ENCODE measurements at regions not wholly inside any gene's neighbourhood (a gene's known extent, or its start where the extent isn't known, plus 50 kb on each side); places are given as distances from the start of the nearest gene placed in this dataset.

GRCh38 chr1:94675373-94675772, 133.8 kb upstream of the F3 start:
- Histone ChIP-seq H3K27me3 (ENCODE audit: control insufficient read depth in 3 of 3, insufficient read depth in 3 of 3, low read depth in 1 of 3, low read length in 3 of 3) (no peaks in the 10 kb centered on the region), H3K23ac (ENCODE audit: low read depth, low read length, poor library complexity) (no peak overlapping the region), H2BK5ac (ENCODE audit: low read length) (no peak overlapping the region), H2AK5ac (ENCODE audit: low read depth, low read length) (no peak overlapping the region), H3K18ac (ENCODE audit: low read length) (no peak overlapping the region), H3K4me3 (ENCODE audit: low read length in 2 of 2) (no peak overlapping the region), H2BK12ac (ENCODE audit: low read length) (no peak overlapping the region), H2AFZ (ENCODE audit: low read length) (no peak overlapping the region), H4K91ac (ENCODE audit: low read depth, low read length, poor library complexity) (no peak overlapping the region), H3K4me2 (ENCODE audit: insufficient read depth, low read length, poor library complexity, severe bottlenecking) (no peak overlapping the region), H2BK15ac (ENCODE audit: low read length) (no peak overlapping the region), H3K4ac (ENCODE audit: low read length) (no peak overlapping the region), H3K36me3 (replicated peaks in 1 of 2; ENCODE audit: control insufficient read depth in 2 of 2, insufficient read depth in 2 of 2, low read length in 2 of 2) (no peaks in the 10 kb centered on the region), H3K14ac (ENCODE audit: low read length) (no peak overlapping the region), H2BK120ac (ENCODE audit: low read depth, low read length) (no peak overlapping the region), H4K8ac (ENCODE audit: low read depth, low read length) (no peak overlapping the region), H3K27ac (replicated peaks; ENCODE audit: low read length) (no peak overlapping the region), H3K9ac (ENCODE audit: low read depth, low read length, poor library complexity) (no peak overlapping the region), H3K4me1 (ENCODE audit: control insufficient read depth in 2 of 2, insufficient read depth in 1 of 2, low read depth in 1 of 2, low read length in 2 of 2) (peaks cover 2 to 5% of the 10 kb centered on the region in 2 donors), H3K79me1 (ENCODE audit: low read depth, low read length) (no peaks in the 10 kb centered on the region), H3K9me3 (replicated peaks in 1 of 2; ENCODE audit: control insufficient read depth in 2 of 2, insufficient read depth in 1 of 2, low read depth in 1 of 2, low read length in 2 of 2) (peaks cover 0 to 4% of the 10 kb centered on the region in 2 donors)
- WGBS, 2 donors (ENCODE audit: extremely low coverage in 2 of 2, insufficient read length in 2 of 2, insufficient replicate concordance in 1 of 2), result no CpG with 5 or more reads among the region's 4 CpGs
- no peak for DNase-seq (ENCODE audit: low spot score)

- Histone ChIP-seq H3K9me3 (replicated peaks in 1 of 2; ENCODE audit: control insufficient read depth in 2 of 2, insufficient read depth in 1 of 2, low read depth in 1 of 2, low read length in 2 of 2) (peaks cover 0 to 4% of the 10 kb centered on the region in 2 donors), H3K27ac (replicated peaks; ENCODE audit: low read length) (no peak overlapping the region), H3K27me3 (ENCODE audit: control insufficient read depth in 3 of 3, insufficient read depth in 3 of 3, low read depth in 1 of 3, low read length in 3 of 3) (no peaks in the 10 kb centered on the region), H3K4ac (ENCODE audit: low read length) (no peak overlapping the region), H3K23ac (ENCODE audit: low read depth, low read length, poor library complexity) (no peak overlapping the region), H3K79me1 (ENCODE audit: low read depth, low read length) (no peaks in the 10 kb centered on the region), H3K4me2 (ENCODE audit: insufficient read depth, low read length, poor library complexity, severe bottlenecking) (no peak overlapping the region), H2AK5ac (ENCODE audit: low read depth, low read length) (no peak overlapping the region), H3K4me3 (ENCODE audit: low read length in 2 of 2) (no peak overlapping the region), H3K4me1 (ENCODE audit: control insufficient read depth in 2 of 2, insufficient read depth in 1 of 2, low read depth in 1 of 2, low read length in 2 of 2) (peaks cover 2 to 5% of the 10 kb centered on the region in 2 donors), H3K18ac (ENCODE audit: low read length) (no peak overlapping the region), H2BK5ac (ENCODE audit: low read length) (no peak overlapping the region), H2BK12ac (ENCODE audit: low read length) (no peak overlapping the region), H2BK120ac (ENCODE audit: low read depth, low read length) (no peak overlapping the region), H3K9ac (ENCODE audit: low read depth, low read length, poor library complexity) (no peak overlapping the region), H4K8ac (ENCODE audit: low read depth, low read length) (no peak overlapping the region), H3K36me3 (replicated peaks in 1 of 2; ENCODE audit: control insufficient read depth in 2 of 2, insufficient read depth in 2 of 2, low read length in 2 of 2) (no peaks in the 10 kb centered on the region), H2AFZ (ENCODE audit: low read length) (no peak overlapping the region), H3K14ac (ENCODE audit: low read length) (no peak overlapping the region), H4K91ac (ENCODE audit: low read depth, low read length, poor library complexity) (no peak overlapping the region), H2BK15ac (ENCODE audit: low read length) (no peak overlapping the region)
- no CpG with 5 or more reads among the region's 1 CpG for WGBS, 2 donors (ENCODE audit: extremely low coverage in 2 of 2, insufficient read length in 2 of 2, insufficient replicate concordance in 1 of 2)
- no peak for DNase-seq (ENCODE audit: low spot score)
These were observed 133.3 kb upstream of the F3 start for GRCh38 chr1:94674876-94675275.

- Histone ChIP-seq H3K4me2 (ENCODE audit: insufficient read depth, low read length, poor library complexity, severe bottlenecking) (no peak overlapping the region), H3K4ac (ENCODE audit: low read length) (no peak overlapping the region), H3K9me3 (replicated peaks in 1 of 2; ENCODE audit: control insufficient read depth in 2 of 2, insufficient read depth in 1 of 2, low read depth in 1 of 2, low read length in 2 of 2) (peaks cover 0 to 3% of the 10 kb centered on the region in 2 donors), H2BK15ac (ENCODE audit: low read length) (no peak overlapping the region), H3K4me1 (ENCODE audit: control insufficient read depth in 2 of 2, insufficient read depth in 1 of 2, low read depth in 1 of 2, low read length in 2 of 2) (peaks cover 2 to 5% of the 10 kb centered on the region in 2 donors), H3K27me3 (ENCODE audit: control insufficient read depth in 3 of 3, insufficient read depth in 3 of 3, low read depth in 1 of 3, low read length in 3 of 3) (no peaks in the 10 kb centered on the region), H2AFZ (ENCODE audit: low read length) (no peak overlapping the region), H3K18ac (ENCODE audit: low read length) (no peak overlapping the region), H2BK12ac (ENCODE audit: low read length) (no peak overlapping the region), H3K79me1 (ENCODE audit: low read depth, low read length) (no peaks in the 10 kb centered on the region), H3K23ac (ENCODE audit: low read depth, low read length, poor library complexity) (no peak overlapping the region), H2AK5ac (ENCODE audit: low read depth, low read length) (no peak overlapping the region), H3K4me3 (ENCODE audit: low read length in 2 of 2) (no peak overlapping the region), H3K9ac (ENCODE audit: low read depth, low read length, poor library complexity) (no peak overlapping the region), H3K36me3 (replicated peaks in 1 of 2; ENCODE audit: control insufficient read depth in 2 of 2, insufficient read depth in 2 of 2, low read length in 2 of 2) (no peaks in the 10 kb centered on the region), H3K14ac (ENCODE audit: low read length) (no peak overlapping the region), H4K8ac (ENCODE audit: low read depth, low read length) (no peak overlapping the region), H2BK120ac (ENCODE audit: low read depth, low read length) (no peak overlapping the region), H3K27ac (replicated peaks; ENCODE audit: low read length) (no peak overlapping the region), H4K91ac (ENCODE audit: low read depth, low read length, poor library complexity) (no peak overlapping the region), H2BK5ac (ENCODE audit: low read length) (no peak overlapping the region)
- WGBS, 2 donors (ENCODE audit: extremely low coverage in 2 of 2, insufficient read length in 2 of 2, insufficient replicate concordance in 1 of 2), result no CpG with 5 or more reads among the region's 6 CpGs
- no peak for DNase-seq (ENCODE audit: low spot score)
These were observed 131.4 kb upstream of the F3 start for GRCh38 chr1:94672934-94673333.

GRCh38 chr1:94672001-94672400, 130.4 kb upstream of the F3 start:
- no peak overlapping the region for H3K27ac ChIP-seq (replicated peaks; ENCODE audit: low read length)
- H2BK12ac ChIP-seq (ENCODE audit: low read length), result no peak overlapping the region
- H3K18ac ChIP-seq (ENCODE audit: low read length), result no peak overlapping the region
- H3K4me1 ChIP-seq (ENCODE audit: control insufficient read depth in 2 of 2, insufficient read depth in 1 of 2, low read depth in 1 of 2, low read length in 2 of 2), result peaks cover 2 to 3% of the 10 kb centered on the region in 2 donors
- no peak overlapping the region for H3K4ac ChIP-seq (ENCODE audit: low read length)
- H3K4me2 ChIP-seq (ENCODE audit: insufficient read depth, low read length, poor library complexity, severe bottlenecking), result no peak overlapping the region
- no peak overlapping the region for H4K8ac ChIP-seq (ENCODE audit: low read depth, low read length)
- H2AK5ac ChIP-seq (ENCODE audit: low read depth, low read length), result no peak overlapping the region
- H3K4me3 ChIP-seq (ENCODE audit: low read length in 2 of 2), result no peak overlapping the region
- H2BK5ac ChIP-seq (ENCODE audit: low read length), result no peak overlapping the region
- DNase-seq (ENCODE audit: low spot score), result no peak
- no peak overlapping the region for H3K14ac ChIP-seq (ENCODE audit: low read length)
- no peaks in the 10 kb centered on the region for H3K36me3 ChIP-seq (replicated peaks in 1 of 2; ENCODE audit: control insufficient read depth in 2 of 2, insufficient read depth in 2 of 2, low read length in 2 of 2)
- H3K27me3 ChIP-seq (ENCODE audit: control insufficient read depth in 3 of 3, insufficient read depth in 3 of 3, low read depth in 1 of 3, low read length in 3 of 3), result no peaks in the 10 kb centered on the region
- H3K23ac ChIP-seq (ENCODE audit: low read depth, low read length, poor library complexity), result no peak overlapping the region
- no CpG with 5 or more reads among the region's 2 CpGs for WGBS, 2 donors (ENCODE audit: extremely low coverage in 2 of 2, insufficient read length in 2 of 2, insufficient replicate concordance in 1 of 2)
- peaks cover 0 to 10% of the 10 kb centered on the region in 2 donors for H3K9me3 ChIP-seq (replicated peaks in 1 of 2; ENCODE audit: control insufficient read depth in 2 of 2, insufficient read depth in 1 of 2, low read depth in 1 of 2, low read length in 2 of 2)
- no peak overlapping the region for H2BK120ac ChIP-seq (ENCODE audit: low read depth, low read length)
- H3K79me1 ChIP-seq (ENCODE audit: low read depth, low read length), result no peaks in the 10 kb centered on the region
- no peak overlapping the region for H2BK15ac ChIP-seq (ENCODE audit: low read length)
- H2AFZ ChIP-seq (ENCODE audit: low read length), result no peak overlapping the region
- no peak overlapping the region for H4K91ac ChIP-seq (ENCODE audit: low read depth, low read length, poor library complexity)
- no peak overlapping the region for H3K9ac ChIP-seq (ENCODE audit: low read depth, low read length, poor library complexity)

Data from neuronal stem cell (in vitro differentiated cells).